GM12872 (cell line): ENCODE measurements at regions not wholly inside any gene's neighbourhood (a gene's known extent, or its start where the extent isn't known, plus 50 kb on each side); places are given as distances from the start of the nearest gene placed in this dataset.

Experiments used
- CTCF ChIP-seq: IDR thresholded peaks from 3 replicates; pipeline ENCODE4 v1.5.1; 2011; ENCODE audit warnings: low read depth, mild to moderate bottlenecking, low read length, moderate library complexity; ENCODE audit not compliant: insufficient read depth

- no peak for TF ChIP-seq CTCF
These were observed 128.5 kb upstream of the ZEB1 start for GRCh38 chr10:31190488-31190887.

DNA sequence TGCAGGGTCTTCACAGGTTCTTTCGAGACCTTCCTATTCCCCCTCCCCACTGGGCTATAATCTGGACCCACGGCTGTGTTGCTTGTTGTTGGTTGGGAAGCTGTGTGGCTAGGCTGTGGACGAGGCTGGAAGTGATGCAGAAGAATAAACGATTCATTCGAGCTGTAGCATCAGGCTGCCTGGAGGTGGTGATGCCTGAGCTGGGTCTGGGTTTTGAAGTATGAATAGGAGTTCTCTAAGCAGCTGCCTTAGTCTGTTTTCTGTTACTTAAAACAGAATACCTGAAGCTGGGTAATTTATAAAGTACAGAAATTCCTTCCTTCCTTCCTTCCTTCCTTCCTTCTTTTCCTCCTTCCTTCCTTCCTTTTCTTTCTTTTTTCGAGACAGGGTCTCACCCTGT, 126.5 kb upstream of the ZEB1 start:
- no peak for TF ChIP-seq CTCF

- TF ChIP-seq CTCF: no peak
These were observed 124.0 kb upstream of the ZEB1 start for GRCh38 chr10:31194986-31195385.

GRCh38 chr10:31197886-31198285, 121.1 kb upstream of the ZEB1 start:
- TF ChIP-seq CTCF: no peak

DNA sequence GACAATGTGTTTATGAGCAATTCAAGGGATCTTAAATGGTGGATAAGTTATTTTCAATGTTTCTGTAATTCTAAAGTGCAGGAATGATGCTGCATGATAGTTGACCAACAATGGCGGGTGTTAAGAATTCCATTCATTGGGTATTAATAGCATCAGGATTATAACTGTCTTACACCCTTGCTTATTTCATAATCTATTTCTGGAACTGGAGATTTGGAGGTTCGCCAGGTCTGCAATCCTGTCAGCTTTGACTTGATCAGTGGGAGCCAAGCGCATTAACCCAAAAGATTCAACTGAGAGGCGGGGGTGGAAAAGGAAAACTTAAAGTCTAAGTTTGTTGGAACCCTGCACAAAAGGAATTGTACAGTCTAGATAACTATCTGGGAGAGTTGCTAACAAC, 114.9 kb upstream of the ZEB1 start:
- no peak for TF ChIP-seq CTCF

DNA sequence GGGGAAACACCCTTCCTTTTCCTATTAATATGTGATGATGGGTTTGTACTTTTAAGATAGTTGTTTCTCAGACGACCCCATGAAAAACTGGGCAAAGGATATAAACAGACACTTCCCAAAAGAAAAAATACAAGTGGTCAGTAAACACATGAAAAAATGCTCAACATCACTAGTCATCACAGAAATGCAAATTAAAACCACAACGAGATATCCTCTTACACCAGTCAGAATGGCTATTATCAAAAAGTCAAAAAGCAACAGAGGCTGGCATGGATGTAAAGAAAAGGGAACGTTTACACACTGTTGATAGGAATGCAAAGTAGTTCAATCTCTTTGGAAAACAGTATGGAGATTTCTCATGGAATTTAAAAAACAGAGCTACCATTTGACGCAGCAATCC, 111.4 kb upstream of the ZEB1 start:
- no peak for TF ChIP-seq CTCF

DNA sequence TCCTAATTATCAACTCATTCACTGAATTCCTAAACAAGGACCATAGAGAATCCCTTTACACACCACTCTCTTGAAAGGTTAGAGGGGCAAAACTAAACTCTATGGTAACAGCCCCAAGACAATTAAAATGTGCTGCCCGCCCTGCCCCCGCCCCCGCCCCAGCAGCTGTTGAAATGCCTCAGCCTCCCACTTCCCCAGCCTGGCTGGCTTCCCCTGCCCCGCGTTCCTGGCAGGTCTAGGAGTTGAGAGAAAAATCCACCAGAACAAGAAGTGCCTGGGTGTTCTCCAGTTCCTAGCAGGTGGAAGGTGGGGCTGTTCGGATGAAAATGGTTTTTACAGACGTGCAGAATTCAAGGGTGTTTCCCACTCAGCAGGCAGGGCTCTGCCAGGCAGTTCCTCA, 109.5 kb upstream of the ZEB1 start:
- no peak for TF ChIP-seq CTCF

DNA sequence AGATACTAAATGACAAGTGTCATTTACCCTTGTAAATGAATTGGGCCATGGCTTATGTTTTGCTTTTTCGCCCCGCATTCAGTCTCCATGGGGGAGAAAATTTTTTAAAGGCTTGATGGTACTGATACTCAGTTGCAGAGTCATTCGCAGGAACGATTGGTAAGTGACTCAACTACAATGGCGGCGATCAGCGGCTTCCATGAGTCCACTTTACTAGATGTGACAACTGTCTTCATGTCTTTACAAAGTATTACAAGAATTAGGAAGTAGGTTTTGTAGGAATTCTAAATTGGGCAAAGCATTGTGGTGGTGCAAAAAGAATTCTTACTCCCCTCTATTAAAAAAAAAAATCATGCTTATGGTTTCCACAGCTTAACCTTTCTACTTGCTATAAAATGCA, 108.8 kb upstream of the ZEB1 start:
- TF ChIP-seq CTCF: no peak
